ENCODE measurements at regions not wholly inside any gene's neighbourhood (a gene's known extent, or its start where the extent isn't known, plus 50 kb on each side); places are given as distances from the start of the nearest gene placed in this dataset.

DNA sequence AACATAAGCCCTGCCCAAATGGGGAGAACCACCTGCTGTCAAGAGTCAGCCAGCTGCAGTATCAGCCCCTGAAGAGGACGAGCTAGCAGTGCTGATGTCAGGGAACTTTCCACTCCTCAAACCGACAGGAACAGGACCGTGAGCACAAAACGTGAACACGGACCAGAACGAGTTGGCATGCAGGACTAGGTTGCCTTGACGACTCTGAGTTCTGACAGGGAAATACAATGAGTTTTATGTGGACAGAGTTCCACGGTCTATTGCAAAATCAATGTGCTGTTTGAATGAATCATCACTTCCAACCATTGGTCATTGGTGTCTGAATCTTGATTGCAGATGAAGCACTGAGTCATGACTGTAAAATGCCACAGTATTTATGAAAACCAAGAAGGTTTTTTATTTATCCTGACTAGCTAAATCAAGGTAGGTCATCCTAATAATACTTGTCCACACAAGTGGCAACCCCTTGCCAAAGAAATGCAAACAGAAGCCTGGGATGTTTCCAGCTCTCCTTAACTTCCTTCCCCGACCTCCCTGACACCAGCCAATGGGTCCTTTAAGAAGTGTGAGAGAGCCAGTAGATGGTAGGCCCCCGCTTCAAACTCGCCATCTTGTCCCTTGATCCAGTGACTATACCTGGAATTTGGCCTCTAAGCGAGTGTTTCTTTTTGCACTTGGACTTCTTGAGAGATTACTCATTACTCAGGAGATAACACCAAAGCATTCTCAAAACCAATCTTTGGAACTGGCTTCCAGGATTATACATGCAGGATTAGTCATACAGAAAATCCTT lies 119.6 kb downstream of the ASB7 start:
- H3K36me3 ChIP-seq, result no peaks in the 10 kb centered on the region
- WGBS, 2 donors, result 62 to 68% methylated on average over 12 of the region's 12 CpGs
- no peaks in the 10 kb centered on the region for H3K27me3 ChIP-seq
- ATAC-seq (peak; percentile 69 to 88 (median 78)), DNase-seq (peak; percentile 30 to 53)
- peak overlapping the region in 8 of 10 donors; percentile 37 to 80 (median 62) for H3K27ac ChIP-seq
- TF ChIP-seq, protein P1, sequence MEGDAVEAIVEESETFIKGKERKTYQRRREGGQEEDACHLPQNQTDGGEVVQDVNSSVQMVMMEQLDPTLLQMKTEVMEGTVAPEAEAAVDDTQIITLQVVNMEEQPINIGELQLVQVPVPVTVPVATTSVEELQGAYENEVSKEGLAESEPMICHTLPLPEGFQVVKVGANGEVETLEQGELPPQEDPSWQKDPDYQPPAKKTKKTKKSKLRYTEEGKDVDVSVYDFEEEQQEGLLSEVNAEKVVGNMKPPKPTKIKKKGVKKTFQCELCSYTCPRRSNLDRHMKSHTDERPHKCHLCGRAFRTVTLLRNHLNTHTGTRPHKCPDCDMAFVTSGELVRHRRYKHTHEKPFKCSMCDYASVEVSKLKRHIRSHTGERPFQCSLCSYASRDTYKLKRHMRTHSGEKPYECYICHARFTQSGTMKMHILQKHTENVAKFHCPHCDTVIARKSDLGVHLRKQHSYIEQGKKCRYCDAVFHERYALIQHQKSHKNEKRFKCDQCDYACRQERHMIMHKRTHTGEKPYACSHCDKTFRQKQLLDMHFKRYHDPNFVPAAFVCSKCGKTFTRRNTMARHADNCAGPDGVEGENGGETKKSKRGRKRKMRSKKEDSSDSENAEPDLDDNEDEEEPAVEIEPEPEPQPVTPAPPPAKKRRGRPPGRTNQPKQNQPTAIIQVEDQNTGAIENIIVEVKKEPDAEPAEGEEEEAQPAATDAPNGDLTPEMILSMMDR (IDR thresholded peaks at IDR 0.05), result no peak
- no peak overlapping the region for H3K4me3 ChIP-seq
- intact Hi-C loops (cut with DNase I), result loop anchor here in 1 of 10 donors (10.0 kb wide), 1 partner anchor 47 kb away; no protein-coding TSS in a partner anchor
- H3K4me1 ChIP-seq, result peaks cover 0 to 34% (median 4%) of the 10 kb centered on the region in 9 donors
- no peaks in the 10 kb centered on the region for H3K9me3 ChIP-seq

DNA sequence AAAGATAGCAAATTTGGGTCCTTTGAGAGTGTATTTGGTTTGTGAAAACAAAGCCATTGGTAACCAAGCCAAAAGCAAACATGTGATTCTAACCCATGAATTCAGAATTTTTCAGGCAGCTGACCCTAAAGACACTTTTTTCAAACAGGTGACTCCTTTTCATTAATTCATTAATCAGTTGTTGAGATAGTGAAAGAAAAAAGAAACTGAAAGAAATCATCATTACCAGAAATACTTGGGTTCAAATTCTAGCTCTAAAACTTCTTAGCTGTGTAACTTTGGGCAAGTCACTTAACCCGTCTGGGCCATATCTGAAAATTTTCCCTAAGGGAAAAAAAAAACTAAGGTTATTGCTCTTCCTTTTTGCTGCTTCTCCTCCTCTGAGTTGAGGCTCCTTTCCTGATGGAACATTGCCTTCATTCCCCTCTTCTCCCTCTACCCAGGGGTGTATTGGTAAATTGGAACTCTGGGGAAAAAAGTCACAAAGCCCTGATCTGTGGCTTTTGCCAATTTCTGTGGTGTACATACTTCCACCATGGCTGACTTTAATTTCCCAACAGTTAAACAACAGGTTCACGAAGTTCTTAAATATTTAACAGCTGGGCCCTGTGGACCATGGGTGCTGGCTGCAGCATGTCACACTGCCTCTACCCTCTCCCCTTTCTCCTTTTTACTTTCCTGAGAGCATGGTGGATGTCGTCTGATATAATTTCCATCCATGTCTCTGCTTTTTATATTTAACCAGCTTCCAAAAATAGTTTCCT lies 120.3 kb downstream of the ASB7 start:
- TF ChIP-seq, protein P1 (IDR thresholded peaks at IDR 0.05), result no peak
- DNase-seq, result no peak
- H3K4me1 ChIP-seq, result peaks cover 0 to 34% (median 4%) of the 10 kb centered on the region in 9 donors
- H3K27me3 ChIP-seq, result no peaks in the 10 kb centered on the region
- no peak for ATAC-seq
- peak overlapping the region in 6 of 10 donors; percentile 37 to 80 (median 60) for H3K27ac ChIP-seq
- intact Hi-C loops (cut with DNase I), result loop anchor here in 1 of 10 donors (10.0 kb wide), 1 partner anchor 48 kb away; no protein-coding TSS in a partner anchor
- H3K4me3 ChIP-seq, result no peak overlapping the region
- no peaks in the 10 kb centered on the region for H3K36me3 ChIP-seq
- no peaks in the 10 kb centered on the region for H3K9me3 ChIP-seq
- 72% methylated on average over 3 of the region's 3 CpGs for WGBS, 2 donors

GRCh38 chr15:100723315-100723801 lies 121.0 kb downstream of the ASB7 start:
- intact Hi-C loops (cut with DNase I), result loop anchor here in 1 of 10 donors (10.0 kb wide), 1 partner anchor 49 kb away; no protein-coding TSS in a partner anchor
- Histone ChIP-seq H3K4me3 (no peak overlapping the region), H3K4me1 (peaks cover 0 to 34% (median 4%) of the 10 kb centered on the region in 9 donors), H3K27ac (peak overlapping the region in 1 of 10 donors; percentile 80), H3K36me3 (no peaks in the 10 kb centered on the region), H3K9me3 (no peaks in the 10 kb centered on the region), H3K27me3 (no peaks in the 10 kb centered on the region)
- TF ChIP-seq, protein P1 (IDR thresholded peaks at IDR 0.05), result no peak
- no peak for DNase-seq
- no peak for ATAC-seq
- 85 to 88% methylated on average over 6 of the region's 6 CpGs for WGBS, 2 donors

Data from heart right ventricle (tissue), 16 donors.